SK-N-SH treated with all-trans-retinoic acid at 6 μM for 48 hours (cell line): ENCODE measurements at regions not wholly inside any gene's neighbourhood (a gene's known extent, or its start where the extent isn't known, plus 50 kb on each side); places are given as distances from the start of the nearest gene placed in this dataset.

Experiments used
- ARNTL ChIP-seq: fragments of 450-650 bp; formaldehyde crosslinking; IDR thresholded peaks from 2 replicates; pipeline ENCODE4 v1.5.0; 2020; ENCODE audit warnings: low read depth, mild to moderate bottlenecking, moderate library complexity, borderline replicate concordance
- GLIS3 ChIP-seq: fragments of 250-450 bp; sonication (Bioruptor Pico); IDR thresholded peaks from 2 replicates; pipeline ENCODE4 v1.5.0; 2020; ENCODE audit warnings: mild to moderate bottlenecking, moderate library complexity
- PPARA ChIP-seq: fragments of 250-450 bp; sonication (Bioruptor Pico); IDR thresholded peaks from 2 replicates; pipeline ENCODE4 v1.5.0; 2020; ENCODE audit warnings: mild to moderate bottlenecking, borderline replicate concordance
- SNAI2 ChIP-seq: fragments of 250-450 bp; sonication (Bioruptor Pico); IDR thresholded peaks from 2 replicates; pipeline ENCODE4 v1.5.0; 2020; ENCODE audit warnings: mild to moderate bottlenecking, moderate library complexity
- TCF4 ChIP-seq: fragments of 250-450 bp; sonication (Bioruptor Pico); IDR thresholded peaks from 2 replicates; pipeline ENCODE4 v1.8.0; 2021; ENCODE audit warnings: mild to moderate bottlenecking, moderate library complexity, borderline replicate concordance
- TOX ChIP-seq: fragments of 250-450 bp; sonication (Bioruptor Pico); IDR thresholded peaks from 2 replicates; pipeline ENCODE4 v1.8.0; 2021; ENCODE audit warnings: mild to moderate bottlenecking, moderate library complexity, borderline replicate concordance
- ZFP3 ChIP-seq: fragments of 250-450 bp; sonication (Bioruptor Pico); IDR thresholded peaks from 2 replicates; pipeline ENCODE4 v1.5.0; 2020; ENCODE audit warnings: mild to moderate bottlenecking, moderate library complexity
- TF ChIP-seq, protein P1 (sequence below): fragments of 250-450 bp; sonication (Bioruptor Pico); IDR thresholded peaks from 2 replicates; pipeline ENCODE4 v1.5.1; 2020; ENCODE audit warnings: low read depth, mild to moderate bottlenecking, moderate library complexity
- TF ChIP-seq, protein P2 (sequence below): fragments of 250-450 bp; sonication (Bioruptor Pico); IDR thresholded peaks from 2 replicates; pipeline ENCODE4 v1.8.0; 2020; ENCODE audit warnings: mild to moderate bottlenecking, moderate library complexity, borderline replicate concordance
- TF ChIP-seq, protein P3 (sequence below): fragments of 250-450 bp; sonication (Bioruptor Pico); IDR thresholded peaks from 2 replicates; pipeline ENCODE4 v1.5.1; 2021; ENCODE audit warnings: mild to moderate bottlenecking, moderate library complexity
- TF ChIP-seq, protein P4 (sequence below): fragments of 250-450 bp; sonication (Bioruptor Pico); IDR thresholded peaks from 2 replicates; pipeline ENCODE4 v1.8.0; 2021; ENCODE audit warnings: low read depth, mild to moderate bottlenecking, moderate library complexity, borderline replicate concordance

DNA sequence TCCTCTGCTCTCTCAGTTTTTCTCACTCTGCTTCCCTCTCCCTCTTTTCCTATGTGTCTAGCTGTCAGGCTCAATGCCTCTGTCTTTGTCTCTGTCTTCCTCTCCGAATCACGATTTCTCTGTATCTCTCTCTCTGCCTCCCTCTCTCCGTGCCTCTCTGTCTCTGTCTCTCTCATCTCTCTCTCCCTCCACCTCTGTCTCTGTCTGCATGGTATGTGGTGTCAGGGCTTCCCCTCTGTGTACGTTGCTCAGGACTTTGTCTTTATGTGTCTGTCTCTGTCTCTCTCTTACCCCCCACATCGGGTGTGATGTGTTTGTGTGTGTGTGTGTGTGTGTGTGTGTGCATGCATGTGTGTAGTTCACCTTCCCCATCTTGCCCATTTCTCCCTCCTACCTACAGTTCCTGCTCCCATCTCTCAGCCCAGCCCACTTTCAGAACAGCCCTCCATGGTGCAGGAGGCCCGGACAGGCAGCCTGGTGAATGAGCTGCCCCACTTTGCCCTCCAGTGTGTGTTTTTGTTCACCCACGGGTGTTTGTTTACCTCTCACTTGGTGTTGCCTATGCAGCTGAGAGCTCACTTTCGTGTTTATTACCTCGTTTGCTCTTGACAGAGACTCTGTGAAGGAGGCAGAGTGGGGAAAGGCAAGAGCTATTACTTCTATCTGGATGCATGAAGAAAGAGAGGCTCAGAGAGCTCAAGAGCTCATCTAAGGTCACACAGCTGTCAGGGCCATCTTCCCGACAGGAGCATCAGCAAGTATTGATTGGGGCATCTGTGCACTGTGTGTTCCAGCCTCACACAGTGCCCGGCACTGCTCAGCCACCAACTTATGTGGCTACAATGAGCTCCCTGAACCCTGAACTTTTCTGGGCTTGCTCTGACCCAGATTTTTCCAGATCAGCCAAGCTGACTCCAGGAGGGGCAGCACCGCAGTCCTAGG, 163.5 kb upstream of the ZMIZ1 start:
- TF ChIP-seq, protein P1, sequence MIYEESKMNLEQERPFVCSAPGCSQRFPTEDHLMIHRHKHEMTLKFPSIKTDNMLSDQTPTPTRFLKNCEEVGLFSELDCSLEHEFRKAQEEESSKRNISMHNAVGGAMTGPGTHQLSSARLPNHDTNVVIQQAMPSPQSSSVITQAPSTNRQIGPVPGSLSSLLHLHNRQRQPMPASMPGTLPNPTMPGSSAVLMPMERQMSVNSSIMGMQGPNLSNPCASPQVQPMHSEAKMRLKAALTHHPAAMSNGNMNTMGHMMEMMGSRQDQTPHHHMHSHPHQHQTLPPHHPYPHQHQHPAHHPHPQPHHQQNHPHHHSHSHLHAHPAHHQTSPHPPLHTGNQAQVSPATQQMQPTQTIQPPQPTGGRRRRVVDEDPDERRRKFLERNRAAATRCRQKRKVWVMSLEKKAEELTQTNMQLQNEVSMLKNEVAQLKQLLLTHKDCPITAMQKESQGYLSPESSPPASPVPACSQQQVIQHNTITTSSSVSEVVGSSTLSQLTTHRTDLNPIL (CRISPR knock-in tag) = no peak
- TF ChIP-seq, protein P2, sequence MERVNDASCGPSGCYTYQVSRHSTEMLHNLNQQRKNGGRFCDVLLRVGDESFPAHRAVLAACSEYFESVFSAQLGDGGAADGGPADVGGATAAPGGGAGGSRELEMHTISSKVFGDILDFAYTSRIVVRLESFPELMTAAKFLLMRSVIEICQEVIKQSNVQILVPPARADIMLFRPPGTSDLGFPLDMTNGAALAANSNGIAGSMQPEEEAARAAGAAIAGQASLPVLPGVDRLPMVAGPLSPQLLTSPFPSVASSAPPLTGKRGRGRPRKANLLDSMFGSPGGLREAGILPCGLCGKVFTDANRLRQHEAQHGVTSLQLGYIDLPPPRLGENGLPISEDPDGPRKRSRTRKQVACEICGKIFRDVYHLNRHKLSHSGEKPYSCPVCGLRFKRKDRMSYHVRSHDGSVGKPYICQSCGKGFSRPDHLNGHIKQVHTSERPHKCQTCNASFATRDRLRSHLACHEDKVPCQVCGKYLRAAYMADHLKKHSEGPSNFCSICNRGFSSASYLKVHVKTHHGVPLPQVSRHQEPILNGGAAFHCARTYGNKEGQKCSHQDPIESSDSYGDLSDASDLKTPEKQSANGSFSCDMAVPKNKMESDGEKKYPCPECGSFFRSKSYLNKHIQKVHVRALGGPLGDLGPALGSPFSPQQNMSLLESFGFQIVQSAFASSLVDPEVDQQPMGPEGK = no peak
- TF ChIP-seq TCF4 (CRISPR knock-in tag) (no peak), PPARA (CRISPR knock-in tag) (no peak), ARNTL (CRISPR knock-in tag) (no peak), GLIS3 (no peak), ZFP3 (CRISPR knock-in tag) (no peak), SNAI2 (CRISPR knock-in tag) (no peak), TOX (CRISPR knock-in tag) (no peak)
- TF ChIP-seq, protein P3, sequence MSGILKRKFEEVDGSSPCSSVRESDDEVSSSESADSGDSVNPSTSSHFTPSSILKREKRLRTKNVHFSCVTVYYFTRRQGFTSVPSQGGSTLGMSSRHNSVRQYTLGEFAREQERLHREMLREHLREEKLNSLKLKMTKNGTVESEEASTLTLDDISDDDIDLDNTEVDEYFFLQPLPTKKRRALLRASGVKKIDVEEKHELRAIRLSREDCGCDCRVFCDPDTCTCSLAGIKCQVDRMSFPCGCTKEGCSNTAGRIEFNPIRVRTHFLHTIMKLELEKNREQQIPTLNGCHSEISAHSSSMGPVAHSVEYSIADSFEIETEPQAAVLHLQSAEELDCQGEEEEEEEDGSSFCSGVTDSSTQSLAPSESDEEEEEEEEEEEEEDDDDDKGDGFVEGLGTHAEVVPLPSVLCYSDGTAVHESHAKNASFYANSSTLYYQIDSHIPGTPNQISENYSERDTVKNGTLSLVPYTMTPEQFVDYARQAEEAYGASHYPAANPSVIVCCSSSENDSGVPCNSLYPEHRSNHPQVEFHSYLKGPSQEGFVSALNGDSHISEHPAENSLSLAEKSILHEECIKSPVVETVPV (CRISPR knock-in tag) = no peak
- TF ChIP-seq, protein P4, sequence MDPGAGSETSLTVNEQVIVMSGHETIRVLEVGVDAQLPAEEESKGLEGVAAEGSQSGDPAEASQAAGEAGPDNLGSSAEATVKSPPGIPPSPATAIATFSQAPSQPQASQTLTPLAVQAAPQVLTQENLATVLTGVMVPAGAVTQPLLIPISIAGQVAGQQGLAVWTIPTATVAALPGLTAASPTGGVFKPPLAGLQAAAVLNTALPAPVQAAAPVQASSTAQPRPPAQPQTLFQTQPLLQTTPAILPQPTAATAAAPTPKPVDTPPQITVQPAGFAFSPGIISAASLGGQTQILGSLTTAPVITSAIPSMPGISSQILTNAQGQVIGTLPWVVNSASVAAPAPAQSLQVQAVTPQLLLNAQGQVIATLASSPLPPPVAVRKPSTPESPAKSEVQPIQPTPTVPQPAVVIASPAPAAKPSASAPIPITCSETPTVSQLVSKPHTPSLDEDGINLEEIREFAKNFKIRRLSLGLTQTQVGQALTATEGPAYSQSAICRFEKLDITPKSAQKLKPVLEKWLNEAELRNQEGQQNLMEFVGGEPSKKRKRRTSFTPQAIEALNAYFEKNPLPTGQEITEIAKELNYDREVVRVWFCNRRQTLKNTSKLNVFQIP (CRISPR knock-in tag) = no peak
